ENCODE measurements at regions not wholly inside any gene's neighbourhood (a gene's known extent, or its start where the extent isn't known, plus 50 kb on each side); places are given as distances from the start of the nearest gene placed in this dataset.

GRCh38 chrX:104316739-104317138, 62.0 kb upstream of the ESX1 start:
- H3K9me3 ChIP-seq (ENCODE audit: low read depth, low read length, poor library complexity, severe bottlenecking): no peaks in the 10 kb centered on the region
- intact Hi-C loops (cut with micrococcal nuclease; ENCODE audit: unreplicated experiment): no loop called here
- DNase-seq (ENCODE audit: low spot score): no peak
- H3K4me1 ChIP-seq (ENCODE audit: insufficient read depth, low read length, poor library complexity, severe bottlenecking): no peaks in the 10 kb centered on the region
- no peak overlapping the region for H3K4me3 ChIP-seq (ENCODE audit: low read depth, low read length, poor library complexity, severe bottlenecking)
- H3K36me3 ChIP-seq (ENCODE audit: insufficient read depth, low read length, poor library complexity, severe bottlenecking): no peaks in the 10 kb centered on the region
- CTCF ChIA-PET: no interaction called here
- H3K27me3 ChIP-seq (replicated peaks; ENCODE audit: insufficient read depth, low read depth, low read length, poor library complexity): no peaks in the 10 kb centered on the region
- BruUV-seq (replicated peaks): no TSS peak
- POLR2A ChIA-PET (ENCODE audit: low non-redundant PET): no interaction called here
- no peak overlapping the region for H3K27ac ChIP-seq (ENCODE audit: low read depth, low read length, poor library complexity, severe bottlenecking)
- TF ChIP-seq EZH2 (IDR thresholded peaks at IDR 0.05; ENCODE audit: borderline replicate concordance, low read depth, low read length, poor library complexity, severe bottlenecking): no peak
- TF ChIP-seq CTCF (conservative IDR thresholded peaks at IDR 0.05; ENCODE audit: low read depth, low read length): no peak

GRCh38 chrX:104315555-104315954, 60.8 kb upstream of the ESX1 start:
- H3K36me3 ChIP-seq (ENCODE audit: insufficient read depth, low read length, poor library complexity, severe bottlenecking): no peaks in the 10 kb centered on the region
- no peak overlapping the region for H3K27ac ChIP-seq (ENCODE audit: low read depth, low read length, poor library complexity, severe bottlenecking)
- no peaks in the 10 kb centered on the region for H3K27me3 ChIP-seq (replicated peaks; ENCODE audit: insufficient read depth, low read depth, low read length, poor library complexity)
- no peaks in the 10 kb centered on the region for H3K4me1 ChIP-seq (ENCODE audit: insufficient read depth, low read length, poor library complexity, severe bottlenecking)
- no peak for DNase-seq (ENCODE audit: low spot score)
- intact Hi-C loops (cut with micrococcal nuclease; ENCODE audit: unreplicated experiment): no loop called here
- no peaks in the 10 kb centered on the region for H3K9me3 ChIP-seq (ENCODE audit: low read depth, low read length, poor library complexity, severe bottlenecking)
- POLR2A ChIA-PET (ENCODE audit: low non-redundant PET): no interaction called here
- TF ChIP-seq CTCF (conservative IDR thresholded peaks at IDR 0.05; ENCODE audit: low read depth, low read length): no peak
- no peak for TF ChIP-seq EZH2 (IDR thresholded peaks at IDR 0.05; ENCODE audit: borderline replicate concordance, low read depth, low read length, poor library complexity, severe bottlenecking)
- H3K4me3 ChIP-seq (ENCODE audit: low read depth, low read length, poor library complexity, severe bottlenecking): no peak overlapping the region
- BruUV-seq (replicated peaks): no TSS peak
- CTCF ChIA-PET: no interaction called here

- no peaks in the 10 kb centered on the region for H3K9me3 ChIP-seq (ENCODE audit: low read depth, low read length, poor library complexity, severe bottlenecking)
- TF ChIP-seq CTCF (conservative IDR thresholded peaks at IDR 0.05; ENCODE audit: low read depth, low read length) (no peak), EZH2 (IDR thresholded peaks at IDR 0.05; ENCODE audit: borderline replicate concordance, low read depth, low read length, poor library complexity, severe bottlenecking) (no peak)
- no TSS peak for BruUV-seq (replicated peaks)
- H3K27me3 ChIP-seq (replicated peaks; ENCODE audit: insufficient read depth, low read depth, low read length, poor library complexity): no peaks in the 10 kb centered on the region
- H3K4me1 ChIP-seq (ENCODE audit: insufficient read depth, low read length, poor library complexity, severe bottlenecking): no peaks in the 10 kb centered on the region
- ChIA-PET POLR2A (ENCODE audit: low non-redundant PET) (interaction anchor here (0.6 kb wide), 1 partner anchor 355 kb away, joined by 10 read pairs; no protein-coding TSS in a partner anchor), CTCF (no interaction called here)
- no peak overlapping the region for H3K27ac ChIP-seq (ENCODE audit: low read depth, low read length, poor library complexity, severe bottlenecking)
- intact Hi-C loops (cut with micrococcal nuclease; ENCODE audit: unreplicated experiment): no loop called here
- DNase-seq (ENCODE audit: low spot score): no peak
- no peaks in the 10 kb centered on the region for H3K36me3 ChIP-seq (ENCODE audit: insufficient read depth, low read length, poor library complexity, severe bottlenecking)
- H3K4me3 ChIP-seq (ENCODE audit: low read depth, low read length, poor library complexity, severe bottlenecking): no peak overlapping the region
Measured at GRCh38 chrX:104310657-104311254, 56.0 kb upstream of the ESX1 start.
